Breast epithelium (tissue), 3 donors: ENCODE measurements at regions not wholly inside any gene's neighbourhood (a gene's known extent, or its start where the extent isn't known, plus 50 kb on each side); places are given as distances from the start of the nearest gene placed in this dataset.

Source experiments
- CTCF ChIP-seq, 3 donors: fragments of 450-650 bp; IDR thresholded peaks; one replicate each; pipeline ENCODE4 v1.5.1; 2016 to 2017; ENCODE audit warnings: antibody characterized with exemption in 3 of 3, mild to moderate bottlenecking in 3 of 3, moderate library complexity in 3 of 3
- POLR2AphosphoS5 ChIP-seq, 3 donors: sonication (generic); formaldehyde crosslinking; IDR thresholded peaks; one replicate each; pipeline ENCODE4 v1.6.1; 2017; ENCODE audit warnings: antibody characterized with exemption in 3 of 3

- TF ChIP-seq CTCF (IDR thresholded peaks at IDR 0.05) (no peak), POLR2AphosphoS5 (IDR thresholded peaks at IDR 0.05) (no peak)
Measured at GRCh38 chr17:33688771-33689170, 395.7 kb upstream of the ASIC2 start.
